B cell (primary cell): ENCODE measurements at regions not wholly inside any gene's neighbourhood (a gene's known extent, or its start where the extent isn't known, plus 50 kb on each side); places are given as distances from the start of the nearest gene placed in this dataset.

Experiments
- EZH2 ChIP-seq: IDR thresholded peaks from 2 replicates; pipeline ENCODE4 v1.6.1; 2012; ENCODE audit warnings: borderline replicate concordance, low read depth, mild to moderate bottlenecking, moderate library complexity, low read length; ENCODE audit not compliant: insufficient read depth, poor library complexity, severe bottlenecking
- TF ChIP-seq, protein P1 (sequence below): fragments of 200-600 bp; IDR thresholded peaks from one replicate; pipeline ENCODE4 v1.8.0; 2022; ENCODE audit warnings: antibody characterized with exemption, mild to moderate bottlenecking

- TF ChIP-seq, protein P1, sequence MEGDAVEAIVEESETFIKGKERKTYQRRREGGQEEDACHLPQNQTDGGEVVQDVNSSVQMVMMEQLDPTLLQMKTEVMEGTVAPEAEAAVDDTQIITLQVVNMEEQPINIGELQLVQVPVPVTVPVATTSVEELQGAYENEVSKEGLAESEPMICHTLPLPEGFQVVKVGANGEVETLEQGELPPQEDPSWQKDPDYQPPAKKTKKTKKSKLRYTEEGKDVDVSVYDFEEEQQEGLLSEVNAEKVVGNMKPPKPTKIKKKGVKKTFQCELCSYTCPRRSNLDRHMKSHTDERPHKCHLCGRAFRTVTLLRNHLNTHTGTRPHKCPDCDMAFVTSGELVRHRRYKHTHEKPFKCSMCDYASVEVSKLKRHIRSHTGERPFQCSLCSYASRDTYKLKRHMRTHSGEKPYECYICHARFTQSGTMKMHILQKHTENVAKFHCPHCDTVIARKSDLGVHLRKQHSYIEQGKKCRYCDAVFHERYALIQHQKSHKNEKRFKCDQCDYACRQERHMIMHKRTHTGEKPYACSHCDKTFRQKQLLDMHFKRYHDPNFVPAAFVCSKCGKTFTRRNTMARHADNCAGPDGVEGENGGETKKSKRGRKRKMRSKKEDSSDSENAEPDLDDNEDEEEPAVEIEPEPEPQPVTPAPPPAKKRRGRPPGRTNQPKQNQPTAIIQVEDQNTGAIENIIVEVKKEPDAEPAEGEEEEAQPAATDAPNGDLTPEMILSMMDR: no peak
- TF ChIP-seq EZH2: no peak
These were observed 123.0 kb downstream of the ACAA2 start for GRCh38 chr18:49690312-49690711.
